ENCODE measurements at regions not wholly inside any gene's neighbourhood (a gene's known extent, or its start where the extent isn't known, plus 50 kb on each side); places are given as distances from the start of the nearest gene placed in this dataset.

DNA sequence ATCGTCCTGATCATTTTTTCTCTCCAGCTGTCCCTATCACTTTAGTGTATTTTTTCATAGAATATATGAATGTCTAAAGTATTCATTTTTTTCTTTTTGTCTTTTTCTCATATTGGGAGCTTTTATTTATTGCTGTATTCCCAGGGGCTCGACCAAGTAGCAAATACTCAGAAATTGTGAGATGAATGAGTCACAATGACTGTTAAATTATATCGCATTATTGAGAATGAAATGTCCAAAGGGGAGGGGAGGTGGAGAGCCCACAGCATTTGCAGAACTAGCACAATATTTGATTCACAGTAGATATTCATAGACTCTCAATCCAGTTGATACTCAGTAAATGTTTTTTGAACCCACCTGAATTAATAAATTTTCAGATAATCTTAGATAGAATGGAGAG is 543.6 kb upstream of the FAM241A start:
- TF ChIP-seq TEAD4 (IDR thresholded peaks at IDR 0.05) (no peak), FOXM1 (IDR thresholded peaks at IDR 0.05; ENCODE audit: borderline replicate concordance, low read depth) (no peak), ZBTB7A (IDR thresholded peaks at IDR 0.05; ENCODE audit: low read depth) (no peak), TAF1 (IDR thresholded peaks at IDR 0.05; ENCODE audit: low read depth) (no peak), RAD21 (IDR thresholded peaks at IDR 0.05; ENCODE audit: low read depth) (no peak), YY1 (IDR thresholded peaks at IDR 0.05; ENCODE audit: low read depth) (no peak), CEBPB (IDR thresholded peaks at IDR 0.05) (no peak), EP300 (IDR thresholded peaks at IDR 0.05; ENCODE audit: borderline replicate concordance) (no peak), CREB1 (IDR thresholded peaks at IDR 0.05; ENCODE audit: low read depth) (no peak)
- TF ChIP-seq, protein P1, sequence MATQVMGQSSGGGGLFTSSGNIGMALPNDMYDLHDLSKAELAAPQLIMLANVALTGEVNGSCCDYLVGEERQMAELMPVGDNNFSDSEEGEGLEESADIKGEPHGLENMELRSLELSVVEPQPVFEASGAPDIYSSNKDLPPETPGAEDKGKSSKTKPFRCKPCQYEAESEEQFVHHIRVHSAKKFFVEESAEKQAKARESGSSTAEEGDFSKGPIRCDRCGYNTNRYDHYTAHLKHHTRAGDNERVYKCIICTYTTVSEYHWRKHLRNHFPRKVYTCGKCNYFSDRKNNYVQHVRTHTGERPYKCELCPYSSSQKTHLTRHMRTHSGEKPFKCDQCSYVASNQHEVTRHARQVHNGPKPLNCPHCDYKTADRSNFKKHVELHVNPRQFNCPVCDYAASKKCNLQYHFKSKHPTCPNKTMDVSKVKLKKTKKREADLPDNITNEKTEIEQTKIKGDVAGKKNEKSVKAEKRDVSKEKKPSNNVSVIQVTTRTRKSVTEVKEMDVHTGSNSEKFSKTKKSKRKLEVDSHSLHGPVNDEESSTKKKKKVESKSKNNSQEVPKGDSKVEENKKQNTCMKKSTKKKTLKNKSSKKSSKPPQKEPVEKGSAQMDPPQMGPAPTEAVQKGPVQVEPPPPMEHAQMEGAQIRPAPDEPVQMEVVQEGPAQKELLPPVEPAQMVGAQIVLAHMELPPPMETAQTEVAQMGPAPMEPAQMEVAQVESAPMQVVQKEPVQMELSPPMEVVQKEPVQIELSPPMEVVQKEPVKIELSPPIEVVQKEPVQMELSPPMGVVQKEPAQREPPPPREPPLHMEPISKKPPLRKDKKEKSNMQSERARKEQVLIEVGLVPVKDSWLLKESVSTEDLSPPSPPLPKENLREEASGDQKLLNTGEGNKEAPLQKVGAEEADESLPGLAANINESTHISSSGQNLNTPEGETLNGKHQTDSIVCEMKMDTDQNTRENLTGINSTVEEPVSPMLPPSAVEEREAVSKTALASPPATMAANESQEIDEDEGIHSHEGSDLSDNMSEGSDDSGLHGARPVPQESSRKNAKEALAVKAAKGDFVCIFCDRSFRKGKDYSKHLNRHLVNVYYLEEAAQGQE (IDR thresholded peaks at IDR 0.05; ENCODE audit: low read depth), result no peak

Data from Ishikawa (cell line).